HK-2 (cell line): ENCODE measurements at regions not wholly inside any gene's neighbourhood (a gene's known extent, or its start where the extent isn't known, plus 50 kb on each side); places are given as distances from the start of the nearest gene placed in this dataset.

Experiments
- DNase-seq: peaks from one replicate; pipeline ENCODE4 v3.0.0-alpha.2; 2018; ENCODE audit not compliant: unreplicated experiment

GRCh38 chr2:111642586-111643327 is 241.2 kb downstream of the ANAPC1 start:
- no peak for DNase-seq

GRCh38 chr2:111643759-111644158 is 240.2 kb downstream of the ANAPC1 start:
- no peak for DNase-seq

GRCh38 chr2:111647359-111647758 is 236.6 kb downstream of the ANAPC1 start:
- no peak for DNase-seq

GRCh38 chr2:111652038-111652437 is 232.0 kb downstream of the ANAPC1 start:
- DNase-seq: no peak

- no peak for DNase-seq
Measured at GRCh38 chr2:111652681-111653080, 231.3 kb downstream of the ANAPC1 start.

GRCh38 chr2:111653103-111653624 is 230.8 kb downstream of the ANAPC1 start:
- DNase-seq: no peak

- DNase-seq: no peak
Measured at GRCh38 chr2:111653913-111654312, 230.1 kb downstream of the ANAPC1 start.

GRCh38 chr2:111654829-111655228 is 229.2 kb downstream of the ANAPC1 start:
- no peak for DNase-seq

GRCh38 chr2:111656436-111656835 is 227.6 kb downstream of the ANAPC1 start:
- DNase-seq: no peak

GRCh38 chr2:111656894-111657293 is 227.1 kb downstream of the ANAPC1 start:
- no peak for DNase-seq

GRCh38 chr2:111657351-111657975 is 226.5 kb downstream of the ANAPC1 start:
- no peak for DNase-seq

GRCh38 chr2:111659361-111660333 is 224.3 kb downstream of the ANAPC1 start:
- DNase-seq: peak; percentile 70

- DNase-seq: no peak
Measured at GRCh38 chr2:111660811-111661210, 223.2 kb downstream of the ANAPC1 start.

GRCh38 chr2:111661286-111661940 is 222.6 kb downstream of the ANAPC1 start:
- no peak for DNase-seq

GRCh38 chr2:111662039-111662770 is 221.8 kb downstream of the ANAPC1 start:
- no peak for DNase-seq

GRCh38 chr2:111662771-111663470 is 221.1 kb downstream of the ANAPC1 start:
- DNase-seq: no peak

- DNase-seq: no peak
Measured at GRCh38 chr2:111663471-111664274, 220.3 kb downstream of the ANAPC1 start.

- no peak for DNase-seq
Measured at GRCh38 chr2:111664275-111664850, 219.6 kb downstream of the ANAPC1 start.

GRCh38 chr2:111665011-111665410 is 219.0 kb downstream of the ANAPC1 start:
- no peak for DNase-seq
